Activated B cell treated with CpG ODN at 0.5 μM for 24 hours (primary cell): ENCODE measurements at regions not wholly inside any gene's neighbourhood (a gene's known extent, or its start where the extent isn't known, plus 50 kb on each side); places are given as distances from the start of the nearest gene placed in this dataset.

ENCODE experiments used
- ATAC-seq: fragments of 200-7000 bp; cut with Tn5 transposase; one replicate; pipeline ENCODE4 v1.10.0; 2021; ENCODE audit warnings: low read depth, mild to moderate bottlenecking, moderate library complexity
- CTCF ChIA-PET: fragments of 350-600 bp; sonication (Branson Sonifier 250); formaldehyde crosslinking; loops from one replicate; lab custom pipeline; 2021; ENCODE audit warnings: antibody characterized with exemption; lab: Charles Lee
- POLR2A ChIA-PET: fragments of 350-600 bp; sonication (Branson Sonifier 250); formaldehyde crosslinking; loops from one replicate; lab custom pipeline; 2021; ENCODE audit warnings: antibody characterized with exemption; lab: Charles Lee
- DNase-seq: peaks from one replicate; pipeline ENCODE4 v3.0.0; 2022
- H3K27ac Mint-ChIP-seq: one replicate; pipeline ENCODE4 v1.8.0; 2020; ENCODE audit warnings: mixed read lengths
- H3K27me3 Mint-ChIP-seq: one replicate; pipeline ENCODE4 v1.8.0; 2021; ENCODE audit warnings: mixed read lengths
- H3K36me3 Mint-ChIP-seq: one replicate; pipeline ENCODE4 v1.8.0; 2021; ENCODE audit warnings: low read depth, mixed read lengths
- H3K4me1 Mint-ChIP-seq: one replicate; pipeline ENCODE4 v1.8.0; 2021; ENCODE audit warnings: mixed read lengths
- H3K4me3 Mint-ChIP-seq: one replicate; pipeline ENCODE4 v1.8.0; 2020; ENCODE audit warnings: mild to moderate bottlenecking, mixed read lengths
- H3K9me3 Mint-ChIP-seq: one replicate; pipeline ENCODE4 v1.8.0; 2020; ENCODE audit warnings: mixed read lengths
- intact Hi-C: fragments of 100-400 bp; cut with micrococcal nuclease; formaldehyde crosslinking; loops from one replicate; pipeline ENCODE4 v1.15.1; 2024
- TF ChIP-seq, protein P1 (sequence below): fragments of 200-600 bp; IDR thresholded peaks from one replicate; pipeline ENCODE4 v1.8.0; 2022; ENCODE audit warnings: antibody characterized with exemption, mild to moderate bottlenecking

DNA sequence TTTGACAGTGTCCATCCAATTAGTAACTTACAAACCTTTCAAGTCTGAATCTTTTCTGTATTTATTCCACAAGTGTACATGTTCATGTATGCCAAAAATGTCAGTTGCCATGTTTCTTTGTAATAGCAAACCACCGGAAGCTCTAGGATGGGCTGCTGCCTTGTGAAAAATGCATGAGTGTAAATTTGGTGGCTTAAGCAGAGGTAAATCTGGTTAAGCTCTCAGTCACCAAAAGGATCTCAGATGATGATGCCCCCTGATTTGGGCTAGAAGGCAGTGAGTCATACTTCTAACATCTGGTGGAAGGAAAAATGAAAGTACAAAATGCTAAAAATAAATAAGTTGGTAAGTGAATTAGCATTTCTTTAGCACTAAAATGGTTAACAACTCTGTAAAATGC lies 567.5 kb downstream of the ELAVL2 start:
- ATAC-seq (no peak), DNase-seq (no peak)
- ChIA-PET POLR2A (no interaction called here), CTCF (no interaction called here)
- no peak overlapping the region for H3K27ac Mint-ChIP-seq
- no peaks in the 10 kb centered on the region for H3K36me3 Mint-ChIP-seq
- H3K4me1 Mint-ChIP-seq, result no peaks in the 10 kb centered on the region
- H3K4me3 Mint-ChIP-seq, result no peak overlapping the region
- TF ChIP-seq, protein P1, sequence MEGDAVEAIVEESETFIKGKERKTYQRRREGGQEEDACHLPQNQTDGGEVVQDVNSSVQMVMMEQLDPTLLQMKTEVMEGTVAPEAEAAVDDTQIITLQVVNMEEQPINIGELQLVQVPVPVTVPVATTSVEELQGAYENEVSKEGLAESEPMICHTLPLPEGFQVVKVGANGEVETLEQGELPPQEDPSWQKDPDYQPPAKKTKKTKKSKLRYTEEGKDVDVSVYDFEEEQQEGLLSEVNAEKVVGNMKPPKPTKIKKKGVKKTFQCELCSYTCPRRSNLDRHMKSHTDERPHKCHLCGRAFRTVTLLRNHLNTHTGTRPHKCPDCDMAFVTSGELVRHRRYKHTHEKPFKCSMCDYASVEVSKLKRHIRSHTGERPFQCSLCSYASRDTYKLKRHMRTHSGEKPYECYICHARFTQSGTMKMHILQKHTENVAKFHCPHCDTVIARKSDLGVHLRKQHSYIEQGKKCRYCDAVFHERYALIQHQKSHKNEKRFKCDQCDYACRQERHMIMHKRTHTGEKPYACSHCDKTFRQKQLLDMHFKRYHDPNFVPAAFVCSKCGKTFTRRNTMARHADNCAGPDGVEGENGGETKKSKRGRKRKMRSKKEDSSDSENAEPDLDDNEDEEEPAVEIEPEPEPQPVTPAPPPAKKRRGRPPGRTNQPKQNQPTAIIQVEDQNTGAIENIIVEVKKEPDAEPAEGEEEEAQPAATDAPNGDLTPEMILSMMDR, result no peak
- intact Hi-C loops, result no loop called here
- no peaks in the 10 kb centered on the region for H3K27me3 Mint-ChIP-seq
- H3K9me3 Mint-ChIP-seq, result peaks cover 5% of the 10 kb centered on the region

DNA sequence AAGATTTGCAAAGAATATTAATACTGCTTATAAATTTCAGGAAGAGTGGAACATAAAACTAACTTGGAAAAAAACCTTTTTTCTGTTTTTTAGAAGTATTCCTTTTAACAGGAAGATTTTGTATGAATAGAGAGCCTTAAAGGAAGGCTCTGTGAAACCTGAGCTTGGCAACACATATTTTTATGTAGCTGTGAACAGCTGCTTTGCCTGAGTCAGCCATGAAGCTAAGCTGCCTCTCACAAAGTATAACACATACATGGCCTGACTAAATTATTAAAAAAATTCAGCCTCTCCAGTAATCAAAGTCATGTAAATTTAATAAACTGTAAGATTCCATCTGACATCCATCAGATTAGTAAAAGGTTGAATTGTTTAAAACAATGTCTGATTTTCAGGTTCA lies 547.5 kb downstream of the ELAVL2 start:
- H3K4me1 Mint-ChIP-seq, result no peaks in the 10 kb centered on the region
- CTCF ChIA-PET, result no interaction called here
- ATAC-seq (no peak), DNase-seq (no peak)
- H3K36me3 Mint-ChIP-seq, result no peaks in the 10 kb centered on the region
- TF ChIP-seq, protein P1, result no peak
- POLR2A ChIA-PET, result no interaction called here
- intact Hi-C loops, result no loop called here
- H3K9me3 Mint-ChIP-seq, result no peaks in the 10 kb centered on the region
- H3K27me3 Mint-ChIP-seq, result no peaks in the 10 kb centered on the region
- no peak overlapping the region for H3K4me3 Mint-ChIP-seq
- H3K27ac Mint-ChIP-seq, result no peak overlapping the region

DNA sequence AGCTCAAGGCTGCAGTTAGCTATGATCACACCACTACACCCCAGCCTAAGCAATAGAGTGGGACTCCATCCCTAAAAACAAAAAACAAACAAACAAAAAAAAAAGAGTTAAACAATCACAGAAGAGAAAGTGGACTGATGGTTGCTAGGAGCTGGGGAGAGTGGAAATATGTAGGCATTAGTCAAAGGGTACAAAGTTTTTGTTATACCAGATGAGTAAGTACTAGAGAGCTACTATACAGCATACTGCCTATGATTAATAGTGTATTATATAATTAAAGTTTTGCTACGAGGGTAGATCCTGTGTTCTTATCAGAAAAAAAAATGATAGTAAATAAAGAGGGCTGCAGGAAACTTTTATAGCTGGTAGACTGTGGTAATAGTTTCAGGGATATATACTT lies 538.6 kb downstream of the ELAVL2 start:
- Mint-ChIP-seq H3K27me3 (no peaks in the 10 kb centered on the region), H3K36me3 (no peaks in the 10 kb centered on the region), H3K27ac (no peak overlapping the region), H3K9me3 (no peaks in the 10 kb centered on the region), H3K4me3 (no peak overlapping the region), H3K4me1 (no peaks in the 10 kb centered on the region)
- POLR2A ChIA-PET, result no interaction called here
- TF ChIP-seq, protein P1, result no peak
- intact Hi-C loops, result no loop called here
- ATAC-seq (no peak), DNase-seq (no peak)
- CTCF ChIA-PET, result no interaction called here

DNA sequence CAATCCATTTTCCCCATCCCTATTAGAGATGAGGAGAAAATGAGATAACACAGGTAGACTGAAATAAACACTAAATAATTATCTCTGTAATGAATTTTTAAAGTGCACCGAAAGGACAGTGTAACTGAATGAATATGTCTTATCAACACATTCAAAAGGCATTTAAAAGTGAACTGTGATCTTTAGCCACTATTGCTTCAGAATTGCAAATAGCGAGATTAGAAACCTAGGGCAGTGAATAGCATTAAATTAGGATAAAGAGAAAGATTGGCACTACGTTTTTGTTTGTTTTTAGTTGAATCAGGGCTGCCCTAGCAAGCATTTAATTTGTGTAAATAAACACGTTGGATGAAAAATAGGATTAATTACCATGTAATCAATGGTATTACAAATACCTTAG lies 537.5 kb downstream of the ELAVL2 start:
- ATAC-seq (no peak), DNase-seq (no peak)
- POLR2A ChIA-PET, result no interaction called here
- H3K4me3 Mint-ChIP-seq, result no peak overlapping the region
- intact Hi-C loops, result no loop called here
- TF ChIP-seq, protein P1, result no peak
- no peaks in the 10 kb centered on the region for H3K4me1 Mint-ChIP-seq
- no peak overlapping the region for H3K27ac Mint-ChIP-seq
- H3K27me3 Mint-ChIP-seq, result no peaks in the 10 kb centered on the region
- H3K9me3 Mint-ChIP-seq, result no peaks in the 10 kb centered on the region
- no peaks in the 10 kb centered on the region for H3K36me3 Mint-ChIP-seq
- CTCF ChIA-PET, result no interaction called here

DNA sequence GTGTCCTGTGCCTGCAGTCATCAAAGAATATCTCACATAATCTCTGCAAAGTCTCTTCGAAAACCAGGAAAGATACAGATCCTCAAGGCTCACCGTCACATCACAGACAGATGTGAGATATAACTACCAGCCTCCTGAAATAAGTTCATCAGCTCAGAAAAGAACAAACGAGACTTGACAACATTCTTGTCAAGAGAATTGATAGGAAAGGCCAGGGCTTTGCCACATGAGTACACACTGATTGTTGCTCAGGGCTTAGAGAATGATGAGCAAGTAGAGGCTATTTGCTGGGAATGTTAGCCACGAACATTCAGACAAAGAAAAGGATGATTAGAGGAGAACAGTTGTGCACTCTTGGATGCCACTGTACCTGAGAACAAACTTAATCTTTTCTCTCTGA lies 535.1 kb downstream of the ELAVL2 start:
- no peak overlapping the region for H3K27ac Mint-ChIP-seq
- TF ChIP-seq, protein P1, result no peak
- CTCF ChIA-PET, result no interaction called here
- no peaks in the 10 kb centered on the region for H3K9me3 Mint-ChIP-seq
- intact Hi-C loops, result no loop called here
- H3K4me3 Mint-ChIP-seq, result no peak overlapping the region
- H3K27me3 Mint-ChIP-seq, result no peaks in the 10 kb centered on the region
- ATAC-seq (no peak), DNase-seq (no peak)
- POLR2A ChIA-PET, result no interaction called here
- no peaks in the 10 kb centered on the region for H3K36me3 Mint-ChIP-seq
- no peaks in the 10 kb centered on the region for H3K4me1 Mint-ChIP-seq
